H1 (cell line): ENCODE measurements at regions not wholly inside any gene's neighbourhood (a gene's known extent, or its start where the extent isn't known, plus 50 kb on each side); places are given as distances from the start of the nearest gene placed in this dataset.

Source experiments
- BACH1 ChIP-seq: IDR thresholded peaks from 2 replicates; pipeline ENCODE4 v1.6.1; 2012; ENCODE audit warnings: low read length, improper control_type of control experiment
- CTCF ChIP-seq, 3 experiments: IDR thresholded peaks; 1 replicate in 2 of 3; 2 replicates in 1 of 3; pipeline versions ENCODE4 v1.5.1 to v1.6.1; 2011; ENCODE audit warnings: low read length in 3 of 3, mild to moderate bottlenecking in 3 of 3, inconsistent platforms in 2 of 3, low read depth in 1 of 3, moderate library complexity in 1 of 3; ENCODE audit not compliant: insufficient read depth in 1 of 3; ENCODE audit errors: control extremely low read depth in 1 of 3
- EZH2 ChIP-seq: fragments of 200-600 bp; sonication (generic); IDR thresholded peaks from 2 replicates; pipeline ENCODE4 v1.7.1; 2012; ENCODE audit warnings: low read depth, mild to moderate bottlenecking, moderate library complexity, low read length, inconsistent platforms; ENCODE audit not compliant: severe bottlenecking
- POLR2A ChIP-seq, 2 experiments: IDR thresholded peaks; 1 replicate in 1 of 2; 2 replicates in 1 of 2; pipeline ENCODE4 v1.6.1; 2011; ENCODE audit warnings: low read depth in 2 of 2, low read length in 2 of 2, mild to moderate bottlenecking in 2 of 2; ENCODE audit errors: control extremely low read depth in 1 of 2
- POLR2AphosphoS5 ChIP-seq: IDR thresholded peaks from 2 replicates; pipeline ENCODE4 v1.6.1; 2011; ENCODE audit warnings: low read depth, low read length
- RBBP5 ChIP-seq: IDR thresholded peaks from 2 replicates; pipeline ENCODE4 v1.7.1; 2012; ENCODE audit warnings: low read depth, mild to moderate bottlenecking, inconsistent platforms, low read length, moderate library complexity, borderline replicate concordance
- RFX5 ChIP-seq: IDR thresholded peaks from 2 replicates; pipeline ENCODE4 v1.6.1; 2011; ENCODE audit warnings: low read depth, low read length, improper control_type of control experiment, borderline replicate concordance
- ZNF274 ChIP-seq: IDR thresholded peaks from 2 replicates; pipeline ENCODE4 v1.7.0; 2012; ENCODE audit warnings: low read length, borderline replicate concordance; ENCODE audit errors: extremely low read depth

DNA sequence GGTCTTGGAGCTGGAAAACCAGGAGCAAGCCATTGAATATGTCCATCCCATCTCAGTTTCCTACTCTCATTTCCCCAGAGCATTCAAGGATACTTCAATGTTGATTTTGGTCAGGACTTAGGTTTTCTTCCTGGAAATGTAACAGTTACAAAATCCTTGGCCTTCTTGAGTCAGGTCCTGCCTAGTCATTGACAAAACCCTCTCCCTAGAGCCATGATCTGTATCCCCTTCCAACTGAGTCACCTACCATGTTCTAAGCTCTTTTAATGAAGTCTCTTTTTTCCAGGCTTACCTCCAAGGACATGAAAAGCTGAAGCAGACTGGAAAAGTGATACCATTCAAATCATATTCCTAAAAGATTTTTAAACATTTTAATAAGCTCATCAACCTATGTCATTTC is 549.2 kb downstream of the GALC start:
- TF ChIP-seq EZH2 (no peak), BACH1 (no peak), CTCF (IDR thresholded peaks at IDR 0.05; ENCODE audit: control extremely low read depth in 1 of 3, insufficient read depth in 1 of 3, low read depth in 1 of 3, low read length in 3 of 3) (no peak), POLR2AphosphoS5 (no peak), RBBP5 (no peak), ZNF274 (no peak), POLR2A (IDR thresholded peaks at IDR 0.05; ENCODE audit: control extremely low read depth in 1 of 2, low read depth in 2 of 2, low read length in 2 of 2) (no peak), RFX5 (no peak)
